MV-4-11 (cell line): ENCODE measurements at regions not wholly inside any gene's neighbourhood (a gene's known extent, or its start where the extent isn't known, plus 50 kb on each side); places are given as distances from the start of the nearest gene placed in this dataset.
"Not testable (repeated sequence)": the region's sequence is repeated elsewhere in the genome, so short reads cannot be mapped to it uniquely, and the experiment has no call there.

Source experiments
- DNase-seq: peaks from one replicate; lab custom pipeline; 2025; lab: John Stamatoyannopoulos, UW

GRCh38 chr14:106766145-106766544, 1239.8 kb downstream of the TMEM121 start:
- DNase-seq = no peak

GRCh38 chr14:106766551-106767277, 1240.3 kb downstream of the TMEM121 start:
- peak; percentile 67 for DNase-seq

- DNase-seq = not testable (repeated sequence)
These were observed 1241.8 kb downstream of the TMEM121 start for GRCh38 chr14:106768230-106768629.

GRCh38 chr14:106768972-106769700, 1242.8 kb downstream of the TMEM121 start:
- DNase-seq = not testable (repeated sequence)

- peak; percentile 80 for DNase-seq
These were observed 1243.8 kb downstream of the TMEM121 start for GRCh38 chr14:106770158-106770672.

- peak; percentile 20 for DNase-seq
These were observed 1248.6 kb downstream of the TMEM121 start for GRCh38 chr14:106774889-106775480.

GRCh38 chr14:106776395-106776983, 1250.1 kb downstream of the TMEM121 start:
- DNase-seq = no peak

GRCh38 chr14:106778986-106779385, 1252.6 kb downstream of the TMEM121 start:
- DNase-seq = peak; percentile 45

- no peak for DNase-seq
These were observed 1260.3 kb downstream of the TMEM121 start for GRCh38 chr14:106786697-106787096.

GRCh38 chr14:106787626-106788025, 1261.2 kb downstream of the TMEM121 start:
- peak; percentile 15 for DNase-seq

- DNase-seq = no peak
These were observed 1262.2 kb downstream of the TMEM121 start for GRCh38 chr14:106788534-106788933.

GRCh38 chr14:106789318-106789717, 1262.9 kb downstream of the TMEM121 start:
- no peak for DNase-seq

GRCh38 chr14:106790189-106791036, 1264.0 kb downstream of the TMEM121 start:
- DNase-seq = peak; percentile 39

GRCh38 chr14:106792543-106792942, 1266.2 kb downstream of the TMEM121 start:
- DNase-seq = no peak

GRCh38 chr14:106798166-106798565, 1271.8 kb downstream of the TMEM121 start:
- DNase-seq = not testable (repeated sequence)

GRCh38 chr14:106802413-106803364, 1276.3 kb downstream of the TMEM121 start:
- no peak for DNase-seq

- DNase-seq = no peak
These were observed 1277.0 kb downstream of the TMEM121 start for GRCh38 chr14:106803379-106803778.

- no peak for DNase-seq
These were observed 1281.1 kb downstream of the TMEM121 start for GRCh38 chr14:106807493-106807892.

- no peak for DNase-seq
These were observed 1282.1 kb downstream of the TMEM121 start for GRCh38 chr14:106808458-106808857.

GRCh38 chr14:106808907-106809306, 1282.5 kb downstream of the TMEM121 start:
- no peak for DNase-seq
